Parathyroid adenoma (tissue), 2 donors: ENCODE measurements at regions not wholly inside any gene's neighbourhood (a gene's known extent, or its start where the extent isn't known, plus 50 kb on each side); places are given as distances from the start of the nearest gene placed in this dataset.

Source experiments
- H2AFZ ChIP-seq: fragments of 300-600 bp; sonication (generic); one replicate; pipeline ENCODE4 v1.7.0; 2017; ENCODE audit warnings: antibody characterized with exemption, mild to moderate bottlenecking
- H3K27ac ChIP-seq: fragments of 300-600 bp; sonication (generic); one replicate; pipeline ENCODE4 v1.7.0; 2017
- H3K27me3 ChIP-seq: fragments of 300-600 bp; sonication (generic); one replicate; pipeline ENCODE4 v1.7.0; 2017; ENCODE audit warnings: low read length; ENCODE audit not compliant: control insufficient read depth, insufficient read depth
- H3K36me3 ChIP-seq: fragments of 300-600 bp; sonication (generic); one replicate; pipeline ENCODE4 v1.7.0; 2017; ENCODE audit warnings: low read length; ENCODE audit not compliant: control insufficient read depth, insufficient read depth
- H3K4me1 ChIP-seq: fragments of 300-600 bp; sonication (generic); one replicate; pipeline ENCODE4 v1.7.0; 2017; ENCODE audit warnings: control low read depth
- H3K4me2 ChIP-seq: fragments of 300-600 bp; sonication (generic); one replicate; pipeline ENCODE4 v1.7.0; 2017; ENCODE audit warnings: low read length
- H3K4me3 ChIP-seq: fragments of 300-600 bp; sonication (generic); one replicate; pipeline ENCODE4 v1.7.0; 2017; ENCODE audit warnings: low read depth, low read length
- H3K79me2 ChIP-seq: fragments of 300-600 bp; sonication (generic); one replicate; pipeline ENCODE4 v1.7.0; 2017; ENCODE audit warnings: control low read depth
- H3K9ac ChIP-seq: fragments of 300-600 bp; sonication (generic); one replicate; pipeline ENCODE4 v1.7.0; 2017; ENCODE audit warnings: mild to moderate bottlenecking
- H3K9me3 ChIP-seq: fragments of 300-600 bp; sonication (generic); one replicate; pipeline ENCODE4 v1.7.0; 2017; ENCODE audit warnings: low read length; ENCODE audit not compliant: control insufficient read depth
- TF ChIP-seq, protein P1 (sequence below): fragments of 300-600 bp; sonication (generic); IDR thresholded peaks from one replicate; pipeline ENCODE4 v1.7.0; 2017; ENCODE audit warnings: antibody characterized with exemption, mild to moderate bottlenecking
- donor health status: primary hyperparathyroidism.

DNA sequence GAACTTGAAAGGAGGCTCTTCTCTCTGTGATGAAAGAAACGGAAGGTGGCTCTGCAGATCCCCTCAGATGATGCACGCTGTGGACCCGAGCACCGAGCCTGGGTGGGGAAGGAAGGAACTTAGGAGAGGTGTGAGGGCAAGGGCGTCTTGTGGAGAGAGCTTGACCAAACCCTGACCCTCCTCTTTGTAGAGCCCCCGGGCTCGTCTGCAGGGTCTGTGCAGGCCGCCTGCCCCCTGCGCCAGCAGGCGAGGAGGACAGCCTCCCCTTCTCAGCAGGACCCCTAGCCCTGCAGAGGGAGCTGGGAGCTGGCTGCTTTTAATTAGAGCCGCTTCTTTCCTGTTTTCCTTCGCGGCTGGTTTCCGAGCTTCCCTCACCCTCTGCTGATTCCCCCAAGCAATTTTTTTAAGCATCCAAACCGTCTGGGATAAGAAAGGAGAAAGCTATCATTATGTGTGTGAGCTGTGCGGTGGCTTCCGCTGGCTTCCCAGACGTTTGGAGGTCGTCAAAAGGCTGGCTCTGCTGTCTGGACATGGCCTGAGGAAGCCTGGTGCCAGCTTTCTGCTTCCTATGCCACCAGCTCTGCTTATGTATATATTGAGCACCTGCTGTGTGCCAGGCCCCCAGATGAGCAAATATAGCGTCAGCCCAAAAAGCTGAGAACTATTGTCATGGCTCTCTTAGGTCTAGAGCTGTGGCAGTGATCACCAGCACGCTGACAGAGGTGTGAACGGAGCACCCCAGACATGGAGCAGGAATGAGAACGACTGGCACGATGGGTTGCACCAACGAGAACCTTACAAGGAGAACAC lies 160.2 kb upstream of the IRF2BP2 start:
- Histone ChIP-seq H3K79me2 (no peaks in the 10 kb centered on the region), H3K36me3 (no peaks in the 10 kb centered on the region), H3K9me3 (no peaks in the 10 kb centered on the region), H3K27me3 (no peaks in the 10 kb centered on the region), H3K9ac (no peak overlapping the region), H2AFZ (no peak overlapping the region), H3K27ac (no peak overlapping the region), H3K4me3 (no peak overlapping the region), H3K4me1 (no peaks in the 10 kb centered on the region), H3K4me2 (no peak overlapping the region)
- TF ChIP-seq, protein P1, sequence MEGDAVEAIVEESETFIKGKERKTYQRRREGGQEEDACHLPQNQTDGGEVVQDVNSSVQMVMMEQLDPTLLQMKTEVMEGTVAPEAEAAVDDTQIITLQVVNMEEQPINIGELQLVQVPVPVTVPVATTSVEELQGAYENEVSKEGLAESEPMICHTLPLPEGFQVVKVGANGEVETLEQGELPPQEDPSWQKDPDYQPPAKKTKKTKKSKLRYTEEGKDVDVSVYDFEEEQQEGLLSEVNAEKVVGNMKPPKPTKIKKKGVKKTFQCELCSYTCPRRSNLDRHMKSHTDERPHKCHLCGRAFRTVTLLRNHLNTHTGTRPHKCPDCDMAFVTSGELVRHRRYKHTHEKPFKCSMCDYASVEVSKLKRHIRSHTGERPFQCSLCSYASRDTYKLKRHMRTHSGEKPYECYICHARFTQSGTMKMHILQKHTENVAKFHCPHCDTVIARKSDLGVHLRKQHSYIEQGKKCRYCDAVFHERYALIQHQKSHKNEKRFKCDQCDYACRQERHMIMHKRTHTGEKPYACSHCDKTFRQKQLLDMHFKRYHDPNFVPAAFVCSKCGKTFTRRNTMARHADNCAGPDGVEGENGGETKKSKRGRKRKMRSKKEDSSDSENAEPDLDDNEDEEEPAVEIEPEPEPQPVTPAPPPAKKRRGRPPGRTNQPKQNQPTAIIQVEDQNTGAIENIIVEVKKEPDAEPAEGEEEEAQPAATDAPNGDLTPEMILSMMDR = no peak

DNA sequence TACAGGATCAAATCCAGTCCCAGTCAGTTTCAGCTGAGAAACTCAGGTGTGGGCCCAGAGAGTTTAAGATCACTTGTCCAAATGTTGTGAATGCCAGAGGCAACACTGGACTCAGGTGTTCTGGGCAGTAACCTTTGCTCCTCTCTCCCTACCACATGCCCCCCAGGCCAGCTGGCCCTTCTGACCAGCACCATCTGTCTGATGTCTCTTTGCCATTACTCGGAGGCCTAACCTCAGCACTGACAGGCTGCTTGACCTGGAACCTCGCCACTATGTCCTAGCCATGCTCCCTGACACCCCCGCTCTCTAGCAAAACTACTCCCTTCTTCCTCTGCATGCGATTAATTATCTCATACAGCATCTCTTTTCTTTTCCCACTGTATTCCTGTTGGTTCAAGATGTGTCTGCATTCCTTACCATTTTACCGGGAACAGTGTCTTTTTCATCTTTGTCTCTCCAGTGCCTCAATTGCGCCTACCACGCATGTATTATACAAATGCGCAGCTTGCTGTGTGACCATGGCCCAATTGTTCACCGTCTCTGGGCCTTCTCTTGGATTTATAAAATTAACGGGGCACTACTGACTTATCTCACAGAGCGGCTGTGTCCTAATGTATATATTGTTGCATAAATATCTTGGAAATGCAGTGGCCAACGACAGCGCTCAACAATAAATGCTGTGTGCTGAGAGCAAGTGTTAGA lies 159.5 kb upstream of the IRF2BP2 start:
- H3K79me2 ChIP-seq = no peaks in the 10 kb centered on the region
- no peaks in the 10 kb centered on the region for H3K4me1 ChIP-seq
- H3K36me3 ChIP-seq = no peaks in the 10 kb centered on the region
- no peak overlapping the region for H3K4me3 ChIP-seq
- H3K27ac ChIP-seq = no peak overlapping the region
- TF ChIP-seq, protein P1 = no peak
- no peaks in the 10 kb centered on the region for H3K9me3 ChIP-seq
- H3K4me2 ChIP-seq = no peak overlapping the region
- H3K27me3 ChIP-seq = no peaks in the 10 kb centered on the region
- H3K9ac ChIP-seq = no peak overlapping the region
- H2AFZ ChIP-seq = no peak overlapping the region

GRCh38 chr1:234768569-234769283 lies 158.7 kb upstream of the IRF2BP2 start:
- Histone ChIP-seq H3K4me2 (no peak overlapping the region), H3K27ac (no peak overlapping the region), H3K36me3 (no peaks in the 10 kb centered on the region), H3K4me1 (no peaks in the 10 kb centered on the region), H3K4me3 (no peak overlapping the region), H3K9ac (no peak overlapping the region), H3K27me3 (no peaks in the 10 kb centered on the region), H3K9me3 (no peaks in the 10 kb centered on the region), H2AFZ (no peak overlapping the region), H3K79me2 (no peaks in the 10 kb centered on the region)
- TF ChIP-seq, protein P1 = no peak

- Histone ChIP-seq H3K4me2 (no peak overlapping the region), H3K4me1 (no peaks in the 10 kb centered on the region), H3K4me3 (no peak overlapping the region), H3K36me3 (no peaks in the 10 kb centered on the region), H3K27ac (no peak overlapping the region), H3K9ac (no peak overlapping the region), H3K79me2 (no peaks in the 10 kb centered on the region), H2AFZ (no peak overlapping the region), H3K27me3 (no peaks in the 10 kb centered on the region), H3K9me3 (no peaks in the 10 kb centered on the region)
- TF ChIP-seq, protein P1 = no peak
These were observed 158.2 kb upstream of the IRF2BP2 start for GRCh38 chr1:234768171-234768568.
